Adrenal gland (tissue), 9 donors: ENCODE measurements at regions not wholly inside any gene's neighbourhood (a gene's known extent, or its start where the extent isn't known, plus 50 kb on each side); places are given as distances from the start of the nearest gene placed in this dataset.

Source experiments
- DNase-seq, 7 donors: peaks; one replicate each; pipeline ENCODE4 v3.0.0-alpha.2; 2019 to 2020
- H3K27ac ChIP-seq, 5 donors: fragments of 200-600 bp; sonication (generic) in 4 of 5; 1 replicate in 3 of 5; 2 replicates in 2 of 5; pipeline versions ENCODE4 v1.5.1 to v1.8.0; 2016 to 2020; ENCODE audit warnings: mild to moderate bottlenecking in 1 of 5
- H3K27me3 ChIP-seq: fragments of 200-600 bp; 2 replicates; pipeline ENCODE4 v1.8.0; 2021
- H3K36me3 ChIP-seq, 2 donors: fragments of 200-600 bp; replicated peaks in 1 of 2; 1 replicate in 1 of 2; 2 replicates in 1 of 2; pipeline versions ENCODE4 v1.5.1 to v1.8.0; 2018 to 2022
- H3K4me1 ChIP-seq, 2 donors: fragments of 200-600 bp; replicated peaks in 1 of 2; 1 replicate in 1 of 2; 2 replicates in 1 of 2; pipeline versions ENCODE4 v1.5.1 to v1.8.0; 2018 to 2021
- H3K4me3 ChIP-seq, 4 donors: fragments of 200-600 bp; sonication (generic) in 3 of 4; one replicate each; pipeline ENCODE4 v1.5.1; 2016 to 2018
- H3K9me3 ChIP-seq, 3 donors: fragments of 200-600 bp; sonication (generic) in 1 of 3; replicated peaks in 1 of 3; 1 replicate in 2 of 3; 2 replicates in 1 of 3; pipeline versions ENCODE4 v1.5.1 to v1.8.0; 2016 to 2021
- CTCF ChIP-seq, 6 experiments: fragments of 450-650 bp in 4 of 6; fragments of 200-600 bp in 2 of 6; sonication (generic) in 1 of 6; IDR thresholded peaks; 1 replicate in 5 of 6; 2 replicates in 1 of 6; pipeline versions ENCODE4 v1.5.1 to v1.8.0; 2016 to 2021; ENCODE audit warnings: antibody characterized with exemption in 6 of 6, mild to moderate bottlenecking in 2 of 6, moderate library complexity in 1 of 6
- POLR2A ChIP-seq, 2 donors: fragments of 450-650 bp; IDR thresholded peaks; one replicate each; pipeline ENCODE4 v1.6.1; 2017; ENCODE audit warnings: antibody characterized with exemption in 2 of 2, mild to moderate bottlenecking in 2 of 2, moderate library complexity in 1 of 2
- WGBS, 4 donors: extraction: QIAGEN DNeasy Blood & Tissue Kit in 2 of 4; methylation state at CpG; one replicate each; pipeline versions ENCODE4 v1.1.5 to v1.1.7; 2013 to 2017; 5-methylcytosine and 5-hydroxymethylcytosine counted together
- intact Hi-C, 2 donors: fragments of 100-400 bp; cut with DNase I; formaldehyde crosslinking; loops; one replicate each; pipeline versions ENCODE4 v1.14.1 to v1.15.0; 2022 to 2023
- donor health status: healthy with polysubstance abuse.
- donor health status: Bipolar disorder and iron deficiency.
- donor health status: DM: yes; HTN: yes; CAD: no.
- donor health status: DM: no; HTN: no; CAD: no.
- donor health status: DM: no; HTN: no; CAD: no.

DNA sequence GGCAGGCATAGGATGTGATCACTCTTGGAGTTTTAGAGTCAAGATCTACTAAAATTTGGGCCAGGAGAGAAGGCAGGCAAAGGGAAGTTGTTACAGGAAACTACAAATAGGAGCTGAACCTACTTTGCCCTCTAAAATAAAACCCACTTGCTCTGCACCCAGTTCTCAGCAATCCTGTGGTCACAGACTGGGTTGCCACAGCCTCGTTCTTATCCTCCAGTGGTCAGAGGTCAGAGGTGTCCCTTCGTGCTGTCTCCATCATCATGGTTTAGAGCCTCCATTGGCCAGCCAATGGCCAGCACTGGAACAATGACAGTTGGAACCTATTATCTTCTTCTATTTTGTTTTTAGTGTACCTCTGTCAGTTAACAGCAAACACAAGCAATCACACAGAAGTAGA, 90.7 kb upstream of the TNP1 start:
- no peak for TF ChIP-seq CTCF (IDR thresholded peaks at IDR 0.05)
- no peak for TF ChIP-seq POLR2A (IDR thresholded peaks at IDR 0.05)
- H3K4me3 ChIP-seq = no peak overlapping the region

DNA sequence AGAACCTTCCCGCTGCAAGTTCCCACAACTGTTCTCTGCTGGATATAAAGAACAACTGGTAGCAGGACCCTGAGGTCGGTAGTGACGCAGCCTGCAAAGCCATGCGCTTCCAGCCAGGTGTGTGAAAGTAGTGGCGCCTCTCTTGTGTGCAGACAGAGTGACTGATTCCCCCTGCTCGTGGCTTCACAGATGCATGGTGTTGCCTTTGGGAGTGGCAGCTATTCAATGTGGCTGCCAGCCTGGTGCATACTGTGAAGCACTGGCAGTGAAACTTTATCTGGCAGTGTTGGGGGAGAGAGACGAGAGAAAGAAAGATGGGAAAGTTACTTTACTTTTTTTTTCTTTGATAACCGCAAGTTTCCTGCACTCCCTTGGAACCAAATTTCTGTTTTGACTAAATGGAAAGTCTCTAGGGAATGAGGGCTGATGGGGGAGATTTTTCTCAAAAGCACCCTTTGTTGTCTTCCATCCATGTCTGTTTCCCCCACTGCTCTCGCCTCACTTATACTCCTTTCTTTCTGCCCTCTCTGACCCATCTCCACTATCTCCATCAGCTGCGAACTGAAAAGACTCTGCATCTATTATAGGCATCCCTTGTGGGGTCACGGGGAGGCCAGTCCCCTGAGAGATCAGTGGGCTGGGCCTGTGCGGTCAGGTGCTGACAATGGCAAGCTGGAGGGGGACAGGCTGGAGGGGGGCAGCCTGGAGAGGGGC, 90.0 kb upstream of the TNP1 start:
- intact Hi-C loops = no loop called here

More for the DNA sequence above, 90.7 kb upstream of the TNP1 start:
- intact Hi-C loops = no loop called here
- Histone ChIP-seq H3K36me3 (no peaks in the 10 kb centered on the region), H3K4me1 (no peaks in the 10 kb centered on the region), H3K27me3 (no peaks in the 10 kb centered on the region), H3K9me3 (no peaks in the 10 kb centered on the region), H3K27ac (no peak overlapping the region)
- 56 to 75% (median 66%) methylated on average over 2 of the region's 2 CpGs for WGBS, 4 donors
- no peak for DNase-seq

DNA sequence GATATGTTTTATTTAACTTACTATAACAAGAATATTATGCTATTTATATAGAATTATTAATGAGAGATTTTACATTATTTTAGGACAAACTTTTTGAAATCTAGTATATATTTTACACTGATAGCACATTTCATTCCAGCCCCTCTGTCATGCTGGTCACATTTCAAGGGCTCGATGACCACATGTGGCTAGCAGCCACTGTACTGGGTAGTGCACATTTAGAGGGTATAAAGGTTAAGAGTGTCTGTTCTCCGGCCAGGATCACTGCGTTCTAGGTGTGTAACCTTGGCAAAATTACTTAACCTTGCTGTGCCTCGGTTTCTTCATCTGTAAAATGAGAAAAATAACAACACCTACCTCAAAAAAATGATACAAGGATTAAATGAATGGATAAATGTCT, 87.2 kb upstream of the TNP1 start:
- H3K36me3 ChIP-seq = no peaks in the 10 kb centered on the region
- DNase-seq = no peak
- H3K4me3 ChIP-seq = no peak overlapping the region
- 76 to 89% (median 81%) methylated on average over 4 of the region's 4 CpGs for WGBS, 4 donors
- H3K4me1 ChIP-seq = no peaks in the 10 kb centered on the region
- no peak overlapping the region for H3K27ac ChIP-seq
- intact Hi-C loops = no loop called here
- no peaks in the 10 kb centered on the region for H3K9me3 ChIP-seq
- no peak for TF ChIP-seq POLR2A (IDR thresholded peaks at IDR 0.05)
- no peak for TF ChIP-seq CTCF (IDR thresholded peaks at IDR 0.05)
- no peaks in the 10 kb centered on the region for H3K27me3 ChIP-seq

More for the DNA sequence above, 90.0 kb upstream of the TNP1 start:
- 74 to 84% (median 83%) methylated on average over 12 of the region's 12 CpGs for WGBS, 4 donors
- H3K9me3 ChIP-seq = no peaks in the 10 kb centered on the region
- H3K4me1 ChIP-seq = no peaks in the 10 kb centered on the region
- TF ChIP-seq POLR2A (IDR thresholded peaks at IDR 0.05) (no peak), CTCF (IDR thresholded peaks at IDR 0.05) (no peak)
- no peak overlapping the region for H3K27ac ChIP-seq
- no peaks in the 10 kb centered on the region for H3K27me3 ChIP-seq
- DNase-seq = no peak
- no peaks in the 10 kb centered on the region for H3K36me3 ChIP-seq
- H3K4me3 ChIP-seq = no peak overlapping the region

GRCh38 chr2:216944733-216945132, 84.9 kb upstream of the TNP1 start:
- WGBS, 4 donors = 95 to 96% (median 96%) methylated on average over 4 of the region's 4 CpGs
- TF ChIP-seq CTCF (IDR thresholded peaks at IDR 0.05) (no peak), POLR2A (IDR thresholded peaks at IDR 0.05) (no peak)
- H3K9me3 ChIP-seq = no peaks in the 10 kb centered on the region
- H3K4me3 ChIP-seq = no peak overlapping the region
- no peaks in the 10 kb centered on the region for H3K36me3 ChIP-seq
- intact Hi-C loops = no loop called here
- H3K4me1 ChIP-seq = no peaks in the 10 kb centered on the region
- no peaks in the 10 kb centered on the region for H3K27me3 ChIP-seq
- no peak overlapping the region for H3K27ac ChIP-seq
- no peak for DNase-seq
